Left lung (tissue), 4 donors: ENCODE measurements at regions not wholly inside any gene's neighbourhood (a gene's known extent, or its start where the extent isn't known, plus 50 kb on each side); places are given as distances from the start of the nearest gene placed in this dataset.
"Not testable (repeated sequence)": the region's sequence is repeated elsewhere in the genome, so short reads cannot be mapped to it uniquely, and the experiment has no call there.

Experiments
- ATAC-seq: fragments of 200-7000 bp; cut with Tn5 transposase; one replicate; pipeline ENCODE4 v1.9.1; 2020; ENCODE audit warnings: moderate library complexity
- DNase-seq, 4 donors: peaks; one replicate each; pipeline ENCODE4 v3.0.0-alpha.2; 2013 to 2020
- H3K27ac ChIP-seq, 2 donors: fragments of 200-600 bp; sonication (generic) in 1 of 2; one replicate each; pipeline versions ENCODE4 v1.5.0 to v1.8.0; 2020 to 2021
- H3K27me3 ChIP-seq, 2 donors: fragments of 200-600 bp; sonication (generic) in 1 of 2; one replicate each; pipeline versions ENCODE4 v1.5.0 to v1.8.0; 2020 to 2021
- H3K36me3 ChIP-seq, 2 donors: fragments of 200-600 bp; sonication (generic) in 1 of 2; one replicate each; pipeline versions ENCODE4 v1.5.0 to v1.8.0; 2020 to 2021
- H3K4me1 ChIP-seq, 2 donors: fragments of 200-600 bp; one replicate each; pipeline ENCODE4 v1.8.0; 2021
- H3K4me3 ChIP-seq, 2 donors: fragments of 200-600 bp; sonication (generic) in 1 of 2; one replicate each; pipeline versions ENCODE4 v1.5.0 to v1.8.0; 2020 to 2021; ENCODE audit warnings: mild to moderate bottlenecking in 1 of 2
- H3K9me3 ChIP-seq, 2 donors: fragments of 200-600 bp; sonication (generic) in 1 of 2; one replicate each; pipeline versions ENCODE4 v1.5.0 to v1.8.0; 2020 to 2021
- CTCF ChIP-seq, 2 donors: fragments of 200-600 bp; sonication (generic) in 1 of 2; IDR thresholded peaks; one replicate each; pipeline versions ENCODE4 v1.5.0 to v1.8.0; 2021; ENCODE audit warnings: antibody characterized with exemption in 2 of 2
- intact Hi-C, 2 donors: fragments of 100-400 bp; cut with DNase I; formaldehyde crosslinking; loops; one replicate each; pipeline versions ENCODE4 v1.11.2 to v1.14.2; 2022
- donor health status: DM: no; HTN: yes; CAD: no.
- donor health status: DM: no; HTN: no; CAD: no.

DNA sequence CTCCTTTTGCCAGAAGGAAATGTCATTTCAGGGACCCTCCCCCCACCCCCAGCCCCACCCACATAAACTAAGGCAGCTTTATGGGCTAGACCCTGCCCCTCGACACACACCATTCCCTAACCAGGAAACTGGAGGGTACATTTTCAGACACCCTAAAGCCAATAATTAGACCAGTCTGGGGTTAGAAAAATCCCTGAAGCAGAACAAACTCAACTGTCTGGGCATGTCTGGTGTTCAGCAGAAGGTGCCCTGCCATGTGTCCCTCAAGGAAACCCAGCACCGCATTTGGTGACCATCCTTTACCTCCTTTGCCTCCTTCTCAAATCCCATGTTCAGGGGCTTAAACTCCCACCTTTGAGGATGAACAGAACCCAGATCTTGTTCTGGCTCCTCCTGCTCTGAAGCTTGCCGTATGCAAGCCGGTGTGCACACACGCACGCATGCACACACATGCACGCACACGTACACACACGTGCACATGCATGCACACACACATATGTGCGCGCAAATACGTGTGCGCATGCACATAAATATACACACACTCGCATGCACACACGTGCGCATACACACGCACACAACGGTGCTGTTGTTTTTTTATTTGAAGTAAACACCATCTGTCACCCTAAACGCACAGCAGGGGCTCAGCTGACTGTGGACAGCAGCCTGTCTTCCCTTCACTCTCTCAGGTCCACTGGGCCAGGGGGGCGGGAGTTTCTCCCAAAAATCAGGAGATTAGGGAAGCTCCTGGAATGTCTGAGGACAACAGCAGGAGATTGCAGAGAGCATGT is 156.8 kb upstream of the TNRC6C start:
- no peak for ATAC-seq
- Histone ChIP-seq H3K36me3 (no peaks in the 10 kb centered on the region), H3K4me3 (no peak overlapping the region), H3K27me3 (peaks cover 0 to 42% of the 10 kb centered on the region in 2 donors), H3K9me3 (no peaks in the 10 kb centered on the region), H3K4me1 (no peaks in the 10 kb centered on the region), H3K27ac (no peak overlapping the region)
- no peak for TF ChIP-seq CTCF (IDR thresholded peaks at IDR 0.05)
- intact Hi-C loops = no loop called here
- DNase-seq = no peak

DNA sequence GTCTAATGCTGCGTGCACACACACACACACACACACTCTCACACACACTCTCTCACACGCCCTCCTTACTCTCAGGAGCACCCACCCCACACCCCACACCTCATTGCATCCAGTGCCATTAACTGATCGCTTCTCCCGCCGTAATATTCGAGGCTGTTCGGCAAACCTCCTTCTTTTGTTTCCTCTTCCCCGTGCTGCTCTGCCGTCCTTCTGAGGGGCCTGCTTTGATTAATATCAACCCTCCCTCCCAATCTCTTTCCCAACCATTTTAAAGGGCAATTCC is 156.2 kb upstream of the TNRC6C start:
- peak in 2 of 4 donors; percentile 13 to 18 for DNase-seq

GRCh38 chr17:77802811-77803220 is 155.7 kb upstream of the TNRC6C start:
- intact Hi-C loops = no loop called here
- no peak overlapping the region for H3K27ac ChIP-seq
- peak in 2 of 4 donors; percentile 93 to 95 for DNase-seq
- no peak overlapping the region for H3K4me3 ChIP-seq
- H3K9me3 ChIP-seq = no peaks in the 10 kb centered on the region
- no peaks in the 10 kb centered on the region for H3K36me3 ChIP-seq
- no peaks in the 10 kb centered on the region for H3K4me1 ChIP-seq
- H3K27me3 ChIP-seq = peaks cover 0 to 42% of the 10 kb centered on the region in 2 donors
- TF ChIP-seq CTCF (IDR thresholded peaks at IDR 0.05) = no peak
- peak; percentile 74 for ATAC-seq

More for the DNA sequence above, 156.2 kb upstream of the TNRC6C start:
- no peaks in the 10 kb centered on the region for H3K36me3 ChIP-seq
- H3K4me1 ChIP-seq = no peaks in the 10 kb centered on the region
- H3K4me3 ChIP-seq = no peak overlapping the region
- no peaks in the 10 kb centered on the region for H3K9me3 ChIP-seq
- H3K27ac ChIP-seq = no peak overlapping the region
- ATAC-seq = no peak
- no peak for TF ChIP-seq CTCF (IDR thresholded peaks at IDR 0.05)
- H3K27me3 ChIP-seq = peaks cover 0 to 42% of the 10 kb centered on the region in 2 donors
- intact Hi-C loops = no loop called here

DNA sequence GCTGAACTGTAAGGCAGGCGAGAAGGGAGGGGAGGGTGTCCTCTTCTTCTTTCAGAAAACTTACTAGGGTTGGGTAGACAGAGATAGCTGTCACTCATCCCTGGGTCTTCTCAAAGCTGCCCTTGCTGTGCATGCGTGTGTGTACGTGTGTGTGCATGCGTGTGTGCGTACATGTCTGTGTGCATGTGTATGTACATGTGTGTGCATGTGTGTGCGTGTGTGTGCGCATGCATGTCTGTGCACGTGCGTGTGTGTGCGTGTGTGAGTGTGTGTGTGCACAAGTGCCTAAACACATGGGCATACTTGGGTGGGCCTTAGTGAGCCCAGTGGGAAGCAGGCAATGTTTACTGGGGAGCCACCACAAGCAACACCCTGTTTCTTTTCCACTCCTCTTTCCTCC is 154.8 kb upstream of the TNRC6C start:
- H3K27me3 ChIP-seq = peaks cover 0 to 38% of the 10 kb centered on the region in 2 donors
- H3K9me3 ChIP-seq = no peaks in the 10 kb centered on the region
- ATAC-seq = no peak
- H3K4me1 ChIP-seq = no peaks in the 10 kb centered on the region
- no peaks in the 10 kb centered on the region for H3K36me3 ChIP-seq
- DNase-seq = no peak
- intact Hi-C loops = no loop called here
- TF ChIP-seq CTCF (IDR thresholded peaks at IDR 0.05) = no peak
- no peak overlapping the region for H3K4me3 ChIP-seq
- H3K27ac ChIP-seq = no peak overlapping the region

DNA sequence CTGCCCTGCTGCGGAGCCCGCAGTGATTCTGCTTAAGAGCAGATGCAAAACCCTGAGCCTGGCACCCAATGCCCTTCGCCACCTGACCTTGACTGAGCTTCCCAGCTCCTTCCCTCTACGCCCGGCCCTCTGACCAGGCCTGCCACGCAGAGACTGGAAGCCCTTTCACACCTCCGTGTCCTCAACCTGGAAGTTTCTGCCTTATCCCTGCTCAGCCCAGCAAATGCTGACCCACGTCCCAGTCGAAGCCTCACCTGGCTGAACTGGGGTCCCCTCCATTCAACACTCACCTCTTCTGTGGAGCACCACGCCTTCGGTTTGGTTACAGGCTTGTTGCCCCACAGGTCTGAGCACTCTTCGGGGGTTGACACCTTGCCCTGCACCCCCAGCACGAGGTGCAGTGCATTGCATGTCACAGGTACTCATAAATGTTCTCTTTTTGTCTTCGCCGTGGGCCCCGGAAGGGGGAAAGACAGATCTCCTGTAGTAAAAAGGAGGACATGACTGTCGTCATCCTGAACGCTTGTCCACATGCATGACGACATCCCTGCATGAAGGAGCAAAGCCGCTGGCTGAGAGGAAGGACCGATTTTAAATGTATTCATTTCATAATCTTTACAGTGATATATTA is 153.6 kb upstream of the TNRC6C start:
- H3K27me3 ChIP-seq = peaks cover 0 to 30% of the 10 kb centered on the region in 2 donors
- ATAC-seq (no peak), DNase-seq (no peak)
- no peak overlapping the region for H3K4me3 ChIP-seq
- H3K27ac ChIP-seq = no peak overlapping the region
- no peaks in the 10 kb centered on the region for H3K4me1 ChIP-seq
- H3K36me3 ChIP-seq = no peaks in the 10 kb centered on the region
- H3K9me3 ChIP-seq = no peaks in the 10 kb centered on the region
- TF ChIP-seq CTCF (IDR thresholded peaks at IDR 0.05) = no peak
- intact Hi-C loops = no loop called here

GRCh38 chr17:77805970-77806369 is 152.5 kb upstream of the TNRC6C start:
- H3K27me3 ChIP-seq = peaks cover 0 to 26% of the 10 kb centered on the region in 2 donors
- H3K4me1 ChIP-seq, intact Hi-C loops, DNase-seq, H3K4me3 ChIP-seq, H3K36me3 ChIP-seq, ATAC-seq, H3K9me3 ChIP-seq, H3K27ac ChIP-seq: not testable (repeated sequence)
